Lower leg skin (tissue), 3 donors: ENCODE measurements at regions not wholly inside any gene's neighbourhood (a gene's known extent, or its start where the extent isn't known, plus 50 kb on each side); places are given as distances from the start of the nearest gene placed in this dataset.

ENCODE experiments used
- CTCF ChIP-seq, 3 donors: fragments of 450-650 bp; IDR thresholded peaks; one replicate each; pipeline ENCODE4 v1.5.1; 2016; ENCODE audit warnings: antibody characterized with exemption in 3 of 3, mild to moderate bottlenecking in 3 of 3, moderate library complexity in 2 of 3
- POLR2A ChIP-seq, 2 donors: fragments of 450-650 bp; IDR thresholded peaks; one replicate each; pipeline ENCODE4 v1.6.1; 2016 to 2017; ENCODE audit warnings: antibody characterized with exemption in 2 of 2, mild to moderate bottlenecking in 1 of 2, moderate library complexity in 1 of 2

- TF ChIP-seq CTCF (IDR thresholded peaks at IDR 0.05) (no peak), POLR2A (IDR thresholded peaks at IDR 0.05) (no peak)
Observed at GRCh38 chr13:74214321-74214720, 80.1 kb upstream of the KLF12 start.
